Astrocyte (in vitro differentiated cells and primary cell): ENCODE measurements at regions not wholly inside any gene's neighbourhood (a gene's known extent, or its start where the extent isn't known, plus 50 kb on each side); places are given as distances from the start of the nearest gene placed in this dataset.

Experiments
- EZH2 ChIP-seq: IDR thresholded peaks from 2 replicates; pipeline ENCODE4 v1.6.1; 2012; ENCODE audit warnings: mild to moderate bottlenecking, low read length, inconsistent platforms; ENCODE audit not compliant: insufficient read depth
- TF ChIP-seq, protein P1 (sequence below): IDR thresholded peaks from 2 replicates; pipeline ENCODE4 v1.5.1; 2011; ENCODE audit warnings: low read depth, mild to moderate bottlenecking, inconsistent platforms, low read length, moderate library complexity; ENCODE audit not compliant: insufficient read depth

- TF ChIP-seq, protein P1, sequence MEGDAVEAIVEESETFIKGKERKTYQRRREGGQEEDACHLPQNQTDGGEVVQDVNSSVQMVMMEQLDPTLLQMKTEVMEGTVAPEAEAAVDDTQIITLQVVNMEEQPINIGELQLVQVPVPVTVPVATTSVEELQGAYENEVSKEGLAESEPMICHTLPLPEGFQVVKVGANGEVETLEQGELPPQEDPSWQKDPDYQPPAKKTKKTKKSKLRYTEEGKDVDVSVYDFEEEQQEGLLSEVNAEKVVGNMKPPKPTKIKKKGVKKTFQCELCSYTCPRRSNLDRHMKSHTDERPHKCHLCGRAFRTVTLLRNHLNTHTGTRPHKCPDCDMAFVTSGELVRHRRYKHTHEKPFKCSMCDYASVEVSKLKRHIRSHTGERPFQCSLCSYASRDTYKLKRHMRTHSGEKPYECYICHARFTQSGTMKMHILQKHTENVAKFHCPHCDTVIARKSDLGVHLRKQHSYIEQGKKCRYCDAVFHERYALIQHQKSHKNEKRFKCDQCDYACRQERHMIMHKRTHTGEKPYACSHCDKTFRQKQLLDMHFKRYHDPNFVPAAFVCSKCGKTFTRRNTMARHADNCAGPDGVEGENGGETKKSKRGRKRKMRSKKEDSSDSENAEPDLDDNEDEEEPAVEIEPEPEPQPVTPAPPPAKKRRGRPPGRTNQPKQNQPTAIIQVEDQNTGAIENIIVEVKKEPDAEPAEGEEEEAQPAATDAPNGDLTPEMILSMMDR, result no peak
- no peak for TF ChIP-seq EZH2
These were observed 189.2 kb upstream of the RBMS3 start for GRCh38 chr3:29091599-29092189.
